GM23338 (cell line): ENCODE measurements at regions not wholly inside any gene's neighbourhood (a gene's known extent, or its start where the extent isn't known, plus 50 kb on each side); places are given as distances from the start of the nearest gene placed in this dataset.

Experiments
- EZH2 ChIP-seq: fragments of 200-600 bp; sonication (generic); IDR thresholded peaks from one replicate; pipeline ENCODE4 v1.8.0; 2017; ENCODE audit warnings: antibody characterized with exemption, mild to moderate bottlenecking, low read depth; ENCODE audit not compliant: unreplicated experiment
- JUNB ChIP-seq: IDR thresholded peaks from one replicate; pipeline ENCODE4 v1.6.1; 2016; ENCODE audit warnings: antibody characterized with exemption; ENCODE audit not compliant: unreplicated experiment
- POLR2AphosphoS5 ChIP-seq: IDR thresholded peaks from 2 replicates; pipeline ENCODE4 v1.6.1; 2016; ENCODE audit warnings: antibody characterized with exemption, low read depth
- ZNF114 ChIP-seq: fragments of 250-450 bp; sonication (Bioruptor Pico); IDR thresholded peaks from 2 replicates; pipeline ENCODE4 v1.5.0; 2020; ENCODE audit warnings: mild to moderate bottlenecking, moderate library complexity
- TF ChIP-seq, protein P1 (sequence below), 2 experiments: fragments of 200-600 bp in 1 of 2; sonication (generic) in 1 of 2; conservative IDR thresholded peaks; 2 replicates each; pipeline versions ENCODE4 v1.5.1 to v1.6.1; 2016 to 2017; ENCODE audit warnings: antibody characterized with exemption in 2 of 2, low read depth in 2 of 2, mild to moderate bottlenecking in 2 of 2, moderate library complexity in 1 of 2
- TF ChIP-seq, protein P2 (sequence below): IDR thresholded peaks from 2 replicates; pipeline ENCODE4 v1.6.1; 2016; ENCODE audit warnings: antibody characterized with exemption
- TF ChIP-seq, protein P3 (sequence below): IDR thresholded peaks from one replicate; pipeline ENCODE4 v1.6.1; 2018; ENCODE audit warnings: antibody characterized with exemption; ENCODE audit not compliant: unreplicated experiment

DNA sequence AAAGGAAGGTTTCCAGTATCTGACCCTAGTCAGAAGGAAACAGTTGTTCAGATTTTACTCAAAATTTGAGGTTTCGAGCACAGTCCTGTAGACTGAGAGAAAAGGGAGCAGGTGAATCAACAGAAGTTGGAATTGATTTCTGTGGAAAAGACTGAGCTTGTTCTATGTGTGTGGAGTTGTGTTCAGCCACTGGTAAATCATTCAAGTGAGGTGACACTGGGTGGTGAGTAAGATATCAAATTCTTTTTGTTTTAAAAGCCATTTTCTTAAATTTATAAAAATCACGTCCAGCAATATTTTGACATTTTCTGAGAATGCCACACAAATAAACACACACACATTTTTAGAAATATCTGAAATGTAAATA is 165.1 kb downstream of the HGF start:
- TF ChIP-seq POLR2AphosphoS5, result no peak
- TF ChIP-seq, protein P1, sequence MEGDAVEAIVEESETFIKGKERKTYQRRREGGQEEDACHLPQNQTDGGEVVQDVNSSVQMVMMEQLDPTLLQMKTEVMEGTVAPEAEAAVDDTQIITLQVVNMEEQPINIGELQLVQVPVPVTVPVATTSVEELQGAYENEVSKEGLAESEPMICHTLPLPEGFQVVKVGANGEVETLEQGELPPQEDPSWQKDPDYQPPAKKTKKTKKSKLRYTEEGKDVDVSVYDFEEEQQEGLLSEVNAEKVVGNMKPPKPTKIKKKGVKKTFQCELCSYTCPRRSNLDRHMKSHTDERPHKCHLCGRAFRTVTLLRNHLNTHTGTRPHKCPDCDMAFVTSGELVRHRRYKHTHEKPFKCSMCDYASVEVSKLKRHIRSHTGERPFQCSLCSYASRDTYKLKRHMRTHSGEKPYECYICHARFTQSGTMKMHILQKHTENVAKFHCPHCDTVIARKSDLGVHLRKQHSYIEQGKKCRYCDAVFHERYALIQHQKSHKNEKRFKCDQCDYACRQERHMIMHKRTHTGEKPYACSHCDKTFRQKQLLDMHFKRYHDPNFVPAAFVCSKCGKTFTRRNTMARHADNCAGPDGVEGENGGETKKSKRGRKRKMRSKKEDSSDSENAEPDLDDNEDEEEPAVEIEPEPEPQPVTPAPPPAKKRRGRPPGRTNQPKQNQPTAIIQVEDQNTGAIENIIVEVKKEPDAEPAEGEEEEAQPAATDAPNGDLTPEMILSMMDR (conservative IDR thresholded peaks at IDR 0.05; ENCODE audit: low read depth in 2 of 2), result no peak
- TF ChIP-seq, protein P2, sequence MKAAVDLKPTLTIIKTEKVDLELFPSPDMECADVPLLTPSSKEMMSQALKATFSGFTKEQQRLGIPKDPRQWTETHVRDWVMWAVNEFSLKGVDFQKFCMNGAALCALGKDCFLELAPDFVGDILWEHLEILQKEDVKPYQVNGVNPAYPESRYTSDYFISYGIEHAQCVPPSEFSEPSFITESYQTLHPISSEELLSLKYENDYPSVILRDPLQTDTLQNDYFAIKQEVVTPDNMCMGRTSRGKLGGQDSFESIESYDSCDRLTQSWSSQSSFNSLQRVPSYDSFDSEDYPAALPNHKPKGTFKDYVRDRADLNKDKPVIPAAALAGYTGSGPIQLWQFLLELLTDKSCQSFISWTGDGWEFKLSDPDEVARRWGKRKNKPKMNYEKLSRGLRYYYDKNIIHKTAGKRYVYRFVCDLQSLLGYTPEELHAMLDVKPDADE, result no peak
- TF ChIP-seq JUNB, result no peak
- TF ChIP-seq EZH2, result no peak
- no peak for TF ChIP-seq ZNF114 (CRISPR knock-in tag)
- TF ChIP-seq, protein P3, sequence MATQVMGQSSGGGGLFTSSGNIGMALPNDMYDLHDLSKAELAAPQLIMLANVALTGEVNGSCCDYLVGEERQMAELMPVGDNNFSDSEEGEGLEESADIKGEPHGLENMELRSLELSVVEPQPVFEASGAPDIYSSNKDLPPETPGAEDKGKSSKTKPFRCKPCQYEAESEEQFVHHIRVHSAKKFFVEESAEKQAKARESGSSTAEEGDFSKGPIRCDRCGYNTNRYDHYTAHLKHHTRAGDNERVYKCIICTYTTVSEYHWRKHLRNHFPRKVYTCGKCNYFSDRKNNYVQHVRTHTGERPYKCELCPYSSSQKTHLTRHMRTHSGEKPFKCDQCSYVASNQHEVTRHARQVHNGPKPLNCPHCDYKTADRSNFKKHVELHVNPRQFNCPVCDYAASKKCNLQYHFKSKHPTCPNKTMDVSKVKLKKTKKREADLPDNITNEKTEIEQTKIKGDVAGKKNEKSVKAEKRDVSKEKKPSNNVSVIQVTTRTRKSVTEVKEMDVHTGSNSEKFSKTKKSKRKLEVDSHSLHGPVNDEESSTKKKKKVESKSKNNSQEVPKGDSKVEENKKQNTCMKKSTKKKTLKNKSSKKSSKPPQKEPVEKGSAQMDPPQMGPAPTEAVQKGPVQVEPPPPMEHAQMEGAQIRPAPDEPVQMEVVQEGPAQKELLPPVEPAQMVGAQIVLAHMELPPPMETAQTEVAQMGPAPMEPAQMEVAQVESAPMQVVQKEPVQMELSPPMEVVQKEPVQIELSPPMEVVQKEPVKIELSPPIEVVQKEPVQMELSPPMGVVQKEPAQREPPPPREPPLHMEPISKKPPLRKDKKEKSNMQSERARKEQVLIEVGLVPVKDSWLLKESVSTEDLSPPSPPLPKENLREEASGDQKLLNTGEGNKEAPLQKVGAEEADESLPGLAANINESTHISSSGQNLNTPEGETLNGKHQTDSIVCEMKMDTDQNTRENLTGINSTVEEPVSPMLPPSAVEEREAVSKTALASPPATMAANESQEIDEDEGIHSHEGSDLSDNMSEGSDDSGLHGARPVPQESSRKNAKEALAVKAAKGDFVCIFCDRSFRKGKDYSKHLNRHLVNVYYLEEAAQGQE, result no peak
